Gastrocnemius medialis (tissue), 4 donors: ENCODE measurements at regions not wholly inside any gene's neighbourhood (a gene's known extent, or its start where the extent isn't known, plus 50 kb on each side); places are given as distances from the start of the nearest gene placed in this dataset.

Experiments used
- POLR2A ChIP-seq, 2 donors: fragments of 450-650 bp; IDR thresholded peaks; one replicate each; pipeline ENCODE4 v1.6.1; 2017; ENCODE audit warnings: antibody characterized with exemption in 2 of 2, mild to moderate bottlenecking in 2 of 2, moderate library complexity in 2 of 2
- TF ChIP-seq, protein P1 (sequence below), 5 experiments: fragments of 450-650 bp in 3 of 5; fragments of 200-600 bp in 2 of 5; sonication (generic) in 2 of 5; IDR thresholded peaks in 4 of 5; conservative IDR thresholded peaks in 1 of 5; 1 replicate in 4 of 5; 2 replicates in 1 of 5; pipeline ENCODE4 v1.5.1; 2016 to 2019; ENCODE audit warnings: antibody characterized with exemption in 5 of 5, mild to moderate bottlenecking in 3 of 5, moderate library complexity in 3 of 5

DNA sequence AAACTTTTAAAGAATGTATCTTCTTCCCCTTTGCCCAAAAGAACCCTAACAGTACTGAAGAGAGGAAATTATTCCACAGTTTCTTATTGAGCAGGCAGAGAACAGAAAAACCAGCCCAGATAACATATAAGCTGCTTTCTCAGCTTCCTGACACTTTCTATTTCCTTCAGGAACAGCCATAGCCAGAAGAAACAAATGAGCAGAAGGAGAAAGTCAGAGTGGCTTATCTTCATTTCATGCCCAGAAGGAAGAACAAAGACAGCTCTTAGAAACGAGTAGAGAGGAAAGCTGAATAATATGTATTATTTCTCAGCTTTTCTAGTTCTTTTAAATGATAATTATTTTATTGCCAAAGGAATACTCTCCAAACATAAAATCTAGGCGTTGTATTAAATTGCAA lies 793.7 kb downstream of the GRIK2 start:
- TF ChIP-seq, protein P1, sequence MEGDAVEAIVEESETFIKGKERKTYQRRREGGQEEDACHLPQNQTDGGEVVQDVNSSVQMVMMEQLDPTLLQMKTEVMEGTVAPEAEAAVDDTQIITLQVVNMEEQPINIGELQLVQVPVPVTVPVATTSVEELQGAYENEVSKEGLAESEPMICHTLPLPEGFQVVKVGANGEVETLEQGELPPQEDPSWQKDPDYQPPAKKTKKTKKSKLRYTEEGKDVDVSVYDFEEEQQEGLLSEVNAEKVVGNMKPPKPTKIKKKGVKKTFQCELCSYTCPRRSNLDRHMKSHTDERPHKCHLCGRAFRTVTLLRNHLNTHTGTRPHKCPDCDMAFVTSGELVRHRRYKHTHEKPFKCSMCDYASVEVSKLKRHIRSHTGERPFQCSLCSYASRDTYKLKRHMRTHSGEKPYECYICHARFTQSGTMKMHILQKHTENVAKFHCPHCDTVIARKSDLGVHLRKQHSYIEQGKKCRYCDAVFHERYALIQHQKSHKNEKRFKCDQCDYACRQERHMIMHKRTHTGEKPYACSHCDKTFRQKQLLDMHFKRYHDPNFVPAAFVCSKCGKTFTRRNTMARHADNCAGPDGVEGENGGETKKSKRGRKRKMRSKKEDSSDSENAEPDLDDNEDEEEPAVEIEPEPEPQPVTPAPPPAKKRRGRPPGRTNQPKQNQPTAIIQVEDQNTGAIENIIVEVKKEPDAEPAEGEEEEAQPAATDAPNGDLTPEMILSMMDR (IDR thresholded peaks at IDR 0.05 in 4 of 5, conservative IDR thresholded peaks at IDR 0.05 in 1 of 5): no peak
- no peak for TF ChIP-seq POLR2A (IDR thresholded peaks at IDR 0.05)
